HEK293 (cell line): ENCODE measurements at regions not wholly inside any gene's neighbourhood (a gene's known extent, or its start where the extent isn't known, plus 50 kb on each side); places are given as distances from the start of the nearest gene placed in this dataset.
A peak's percentile ranks its signal among the peaks of the same experiment; 100 is the strongest.

Experiments
- CTCF ChIA-PET: fragments of 350-600 bp; formaldehyde crosslinking; extraction: SDS; loops from one replicate; lab custom pipeline; 2021; ENCODE audit warnings: antibody characterized with exemption; lab: Yijun Ruan, JAX
- POLR2A ChIA-PET: fragments of 300-600 bp; formaldehyde crosslinking; extraction: SDS; loops from one replicate; lab custom pipeline; 2020; ENCODE audit warnings: antibody characterized with exemption, inconsistent platforms; lab: Yijun Ruan, JAX
- H3K27ac ChIP-seq: fragments of 200-500 bp; sonication (Bioruptor generic); 2 replicates; pipeline ENCODE4 v1.5.1; 2014; ENCODE audit warnings: low read depth, low read length, control low read depth, inconsistent platforms; ENCODE audit errors: extremely low read depth
- H3K36me3 ChIP-seq, 2 experiments: fragments of 200-500 bp in 1 of 2; sonication (Bioruptor generic) in 1 of 2; 1 replicate in 1 of 2; 2 replicates in 1 of 2; pipeline ENCODE4 v1.5.1; 2014 to 2017; ENCODE audit warnings: inconsistent platforms in 2 of 2, low read length in 2 of 2; ENCODE audit not compliant: control insufficient read depth in 2 of 2, insufficient read depth in 1 of 2
- H3K4me1 ChIP-seq: fragments of 200-500 bp; sonication (Bioruptor generic); 2 replicates; pipeline ENCODE4 v1.5.1; 2014; ENCODE audit warnings: mild to moderate bottlenecking, low read length, inconsistent platforms; ENCODE audit not compliant: control insufficient read depth, insufficient read depth
- H3K4me3 ChIP-seq: 2 replicates; pipeline ENCODE4 v1.5.1; 2011; ENCODE audit warnings: low read depth, mild to moderate bottlenecking, control low read depth, low read length, moderate library complexity
- H3K9me3 ChIP-seq: fragments of 200-500 bp; sonication (Bioruptor generic); 2 replicates; pipeline ENCODE4 v1.5.1; 2014; ENCODE audit warnings: low read depth, low read length, inconsistent platforms; ENCODE audit not compliant: control insufficient read depth, insufficient read depth
- EGR2 ChIP-seq: fragments of 450-650 bp; formaldehyde crosslinking; IDR thresholded peaks from 2 replicates; pipeline ENCODE4 v1.5.1; 2016; ENCODE audit warnings: low read depth, missing biosample characterization, missing genetic modification characterization
- GFI1B ChIP-seq: fragments of 450-650 bp; formaldehyde crosslinking; IDR thresholded peaks from 2 replicates; pipeline ENCODE4 v1.5.1; 2016; ENCODE audit warnings: missing biosample characterization, missing genetic modification characterization
- HOXA7 ChIP-seq: sonication (generic); formaldehyde crosslinking; IDR thresholded peaks from 2 replicates; pipeline ENCODE4 v1.8.1; 2022; ENCODE audit warnings: missing genetic modification reagents, borderline replicate concordance
- IKZF3 ChIP-seq: fragments of 450-650 bp; IDR thresholded peaks from 2 replicates; pipeline ENCODE4 v1.5.0; 2018; ENCODE audit warnings: missing biosample characterization, mild to moderate bottlenecking, missing genetic modification characterization, moderate library complexity
- KLF16 ChIP-seq: fragments of 450-650 bp; formaldehyde crosslinking; IDR thresholded peaks from 2 replicates; pipeline ENCODE4 v1.5.1; 2017; ENCODE audit warnings: missing biosample characterization, missing genetic modification characterization
- SCRT1 ChIP-seq: fragments of 450-650 bp; formaldehyde crosslinking; IDR thresholded peaks from 2 replicates; pipeline ENCODE4 v1.5.1; 2016; ENCODE audit warnings: missing biosample characterization, missing genetic modification characterization, borderline replicate concordance
- SCRT2 ChIP-seq: fragments of 450-650 bp; formaldehyde crosslinking; IDR thresholded peaks from 2 replicates; pipeline ENCODE4 v1.5.1; 2016; ENCODE audit warnings: missing biosample characterization, missing genetic modification characterization
- SETDB1 ChIP-seq: IDR thresholded peaks from one replicate; pipeline ENCODE4 v1.6.1; 2017; ENCODE audit warnings: mild to moderate bottlenecking, low read length, moderate library complexity, mixed read lengths; ENCODE audit not compliant: insufficient read length
- ZNF140 ChIP-seq: fragments of 450-650 bp; formaldehyde crosslinking; IDR thresholded peaks from 2 replicates; pipeline ENCODE4 v1.5.1; 2016; ENCODE audit warnings: missing biosample characterization, missing genetic modification characterization
- ZNF19 ChIP-seq: fragments of 450-650 bp; formaldehyde crosslinking; IDR thresholded peaks from 2 replicates; pipeline ENCODE4; 2016; ENCODE audit warnings: missing biosample characterization, missing genetic modification characterization, low read depth
- ZNF223 ChIP-seq: fragments of 450-650 bp; formaldehyde crosslinking; IDR thresholded peaks from 2 replicates; pipeline ENCODE4 v1.5.1; 2016; ENCODE audit warnings: missing biosample characterization, missing genetic modification characterization
- ZNF239 ChIP-seq: fragments of 450-650 bp; formaldehyde crosslinking; IDR thresholded peaks from 2 replicates; pipeline ENCODE4 v1.5.1; 2016; ENCODE audit warnings: missing biosample characterization, missing genetic modification characterization
- ZNF274 ChIP-seq, 2 experiments: fragments of 200-500 bp in 1 of 2; fragments of 450-650 bp in 1 of 2; sonication (Bioruptor generic) in 1 of 2; formaldehyde crosslinking in 1 of 2; IDR thresholded peaks; 2 replicates each; pipeline versions ENCODE4 v1.5.1 to v1.6.1; 2014 to 2016; ENCODE audit warnings: borderline replicate concordance in 1 of 2, inconsistent platforms in 1 of 2, low read length in 1 of 2, missing biosample characterization in 1 of 2, missing genetic modification characterization in 1 of 2
- ZNF335 ChIP-seq: fragments of 450-650 bp; formaldehyde crosslinking; conservative IDR thresholded peaks from 2 replicates; pipeline ENCODE4 v1.5.1; 2016; ENCODE audit warnings: missing biosample characterization, missing genetic modification characterization
- ZNF366 ChIP-seq: fragments of 450-650 bp; formaldehyde crosslinking; conservative IDR thresholded peaks from 2 replicates; pipeline ENCODE4 v1.5.1; 2016; ENCODE audit warnings: missing biosample characterization, missing genetic modification characterization
- ZNF37A ChIP-seq: fragments of 450-650 bp; IDR thresholded peaks from 2 replicates; pipeline ENCODE4 v1.5.1; 2018; ENCODE audit warnings: missing biosample characterization, missing genetic modification characterization
- ZNF48 ChIP-seq: fragments of 450-650 bp; formaldehyde crosslinking; IDR thresholded peaks from 2 replicates; pipeline ENCODE4 v1.5.1; 2016; ENCODE audit warnings: missing biosample characterization, missing genetic modification characterization
- ZNF501 ChIP-seq: fragments of 450-650 bp; formaldehyde crosslinking; IDR thresholded peaks from 2 replicates; pipeline ENCODE4 v1.5.1; 2016; ENCODE audit warnings: missing biosample characterization, missing genetic modification characterization
- ZNF530 ChIP-seq: fragments of 450-650 bp; formaldehyde crosslinking; IDR thresholded peaks from 2 replicates; pipeline ENCODE4 v1.5.1; 2016; ENCODE audit warnings: low read depth, missing biosample characterization, missing genetic modification characterization
- ZNF548 ChIP-seq: fragments of 450-650 bp; formaldehyde crosslinking; IDR thresholded peaks from 2 replicates; pipeline ENCODE4 v1.5.1; 2016; ENCODE audit warnings: missing biosample characterization, missing genetic modification characterization
- ZNF664 ChIP-seq: fragments of 450-650 bp; formaldehyde crosslinking; IDR thresholded peaks from 2 replicates; pipeline ENCODE4 v1.5.1; 2016; ENCODE audit warnings: missing biosample characterization, missing genetic modification characterization
- ZNF677 ChIP-seq: fragments of 450-650 bp; IDR thresholded peaks from 2 replicates; pipeline ENCODE4 v1.5.0; 2018; ENCODE audit warnings: missing biosample characterization, mild to moderate bottlenecking, missing genetic modification characterization, moderate library complexity
- ZNF707 ChIP-seq: fragments of 450-650 bp; formaldehyde crosslinking; IDR thresholded peaks from 2 replicates; pipeline ENCODE4 v1.5.1; 2016; ENCODE audit warnings: missing biosample characterization, missing genetic modification characterization
- TF ChIP-seq, protein P1 (sequence below): fragments of 450-650 bp; formaldehyde crosslinking; IDR thresholded peaks from 2 replicates; pipeline ENCODE4 v1.5.1; 2016; ENCODE audit warnings: missing biosample characterization, missing genetic modification characterization

DNA sequence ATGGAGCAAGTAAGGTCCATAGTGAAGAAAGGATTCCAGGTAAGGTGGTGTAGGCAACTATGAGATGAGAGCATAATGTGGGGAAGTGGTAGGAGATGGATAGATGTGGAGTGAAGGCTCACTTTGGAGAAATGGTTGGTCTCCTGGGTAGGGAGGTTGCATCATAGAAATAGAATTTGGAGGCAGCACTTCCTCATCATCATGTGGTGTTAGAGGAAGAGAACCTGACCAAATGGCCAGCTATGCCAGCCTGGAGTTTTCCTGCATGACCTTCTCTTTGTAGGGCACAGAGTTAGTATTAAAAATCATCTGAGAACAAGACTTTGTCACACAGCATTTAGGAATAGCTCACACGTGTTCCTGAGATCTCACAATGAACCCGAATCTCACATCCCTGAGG is 126.7 kb upstream of the CXCL12 start:
- H3K27ac ChIP-seq, result no peak overlapping the region
- no peaks in the 10 kb centered on the region for H3K9me3 ChIP-seq
- TF ChIP-seq ZNF19 (tag by site-specific recombination) (no peak), ZNF707 (tag by site-specific recombination) (no peak), ZNF548 (tag by site-specific recombination) (no peak), ZNF530 (tag by site-specific recombination) (no peak), ZNF335 (tag by site-specific recombination) (no peak), IKZF3 (tag by site-specific recombination) (no peak), HOXA7 (no peak), ZNF274 (IDR thresholded peaks at IDR 0.05; ENCODE audit: low read length) (no peak), ZNF274 (tag by site-specific recombination; IDR thresholded peaks at IDR 0.05; ENCODE audit: borderline replicate concordance) (no peak), EGR2 (tag by site-specific recombination) (no peak), ZNF140 (no peak), ZNF501 (tag by site-specific recombination) (no peak), ZNF366 (tag by site-specific recombination) (no peak), ZNF239 (tag by site-specific recombination) (no peak), ZNF48 (tag by site-specific recombination) (no peak), ZNF37A (no peak), GFI1B (tag by site-specific recombination) (no peak)
- TF ChIP-seq, protein P1, sequence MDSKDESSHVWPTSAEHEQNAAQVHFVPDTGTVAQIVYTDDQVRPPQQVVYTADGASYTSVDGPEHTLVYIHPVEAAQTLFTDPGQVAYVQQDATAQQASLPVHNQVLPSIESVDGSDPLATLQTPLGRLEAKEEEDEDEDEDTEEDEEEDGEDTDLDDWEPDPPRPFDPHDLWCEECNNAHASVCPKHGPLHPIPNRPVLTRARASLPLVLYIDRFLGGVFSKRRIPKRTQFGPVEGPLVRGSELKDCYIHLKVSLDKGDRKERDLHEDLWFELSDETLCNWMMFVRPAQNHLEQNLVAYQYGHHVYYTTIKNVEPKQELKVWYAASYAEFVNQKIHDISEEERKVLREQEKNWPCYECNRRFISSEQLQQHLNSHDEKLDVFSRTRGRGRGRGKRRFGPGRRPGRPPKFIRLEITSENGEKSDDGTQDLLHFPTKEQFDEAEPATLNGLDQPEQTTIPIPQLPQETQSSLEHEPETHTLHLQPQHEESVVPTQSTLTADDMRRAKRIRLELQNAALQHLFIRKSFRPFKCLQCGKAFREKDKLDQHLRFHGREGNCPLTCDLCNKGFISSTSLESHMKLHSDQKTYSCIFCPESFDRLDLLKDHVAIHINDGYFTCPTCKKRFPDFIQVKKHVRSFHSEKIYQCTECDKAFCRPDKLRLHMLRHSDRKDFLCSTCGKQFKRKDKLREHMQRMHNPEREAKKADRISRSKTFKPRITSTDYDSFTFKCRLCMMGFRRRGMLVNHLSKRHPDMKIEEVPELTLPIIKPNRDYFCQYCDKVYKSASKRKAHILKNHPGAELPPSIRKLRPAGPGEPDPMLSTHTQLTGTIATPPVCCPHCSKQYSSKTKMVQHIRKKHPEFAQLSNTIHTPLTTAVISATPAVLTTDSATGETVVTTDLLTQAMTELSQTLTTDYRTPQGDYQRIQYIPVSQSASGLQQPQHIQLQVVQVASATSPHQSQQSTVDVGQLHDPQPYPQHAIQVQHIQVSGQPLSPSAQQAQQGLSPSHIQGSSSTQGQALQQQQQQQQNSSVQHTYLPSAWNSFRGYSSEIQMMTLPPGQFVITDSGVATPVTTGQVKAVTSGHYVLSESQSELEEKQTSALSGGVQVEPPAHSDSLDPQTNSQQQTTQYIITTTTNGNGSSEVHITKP (tag by site-specific recombination), result no peak
- POLR2A ChIA-PET, result no interaction called here
- CTCF ChIA-PET, result interaction anchor here (1.1 kb wide), 1 partner anchor 54 kb away, joined by 3 read pairs; no protein-coding TSS in a partner anchor
- H3K4me3 ChIP-seq, result no peak overlapping the region
- H3K36me3 ChIP-seq, result no peaks in the 10 kb centered on the region
- H3K4me1 ChIP-seq, result no peaks in the 10 kb centered on the region; the same call in 1 of the 2 replicates

DNA sequence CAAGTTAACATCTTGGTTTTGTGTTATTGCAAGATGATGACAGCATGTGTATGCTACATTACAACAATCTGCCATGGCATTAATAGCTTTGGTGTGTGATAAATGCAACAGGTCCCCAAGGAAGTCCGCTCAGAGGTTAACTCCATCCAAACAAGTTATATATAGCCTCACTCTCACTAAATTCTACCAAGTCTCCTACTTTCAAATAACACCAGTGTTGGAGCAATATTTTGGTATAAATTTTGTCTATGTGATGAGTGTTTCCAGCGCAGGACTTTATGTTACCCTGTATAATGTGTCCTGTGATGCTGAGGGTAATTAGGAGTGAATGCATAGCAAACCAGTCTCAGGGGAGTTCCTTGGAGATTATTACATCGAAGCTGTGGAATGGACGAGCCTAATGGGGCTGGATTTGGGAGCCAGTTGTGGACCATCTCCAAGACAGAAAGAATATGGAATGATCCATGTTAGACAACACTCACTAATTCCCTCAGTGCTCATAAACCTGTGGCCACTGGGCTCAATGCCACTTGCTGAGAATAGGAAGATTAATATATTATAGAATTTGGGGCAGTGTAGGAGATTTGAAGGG is 127.6 kb upstream of the CXCL12 start:
- Histone ChIP-seq H3K9me3 (no peaks in the 10 kb centered on the region), H3K4me3 (no peak overlapping the region)
- CTCF ChIA-PET, result interaction anchor here (1.1 kb wide), 1 partner anchor 54 kb away, joined by 3 read pairs; no protein-coding TSS in a partner anchor

More for the DNA sequence above, 127.6 kb upstream of the CXCL12 start:
- no peaks in the 10 kb centered on the region for H3K36me3 ChIP-seq
- H3K27ac ChIP-seq, result no peak overlapping the region
- TF ChIP-seq SETDB1 (no peak), ZNF223 (no peak), KLF16 (tag by site-specific recombination) (no peak), ZNF664 (tag by site-specific recombination) (no peak), SCRT1 (peak; percentile 49; the same call in 1 of the 2 replicates), ZNF677 (tag by site-specific recombination) (no peak), SCRT2 (tag by site-specific recombination) (peak; percentile 82)
- TF ChIP-seq, protein P1 (tag by site-specific recombination), result peak; percentile 96
- TF ChIP-seq, all 188 proteins: peak for 3
- H3K4me1 ChIP-seq, result no peaks in the 10 kb centered on the region; the same call in 1 of the 2 replicates
- POLR2A ChIA-PET, result no interaction called here
